Skeletal muscle satellite cell (primary cell): ENCODE measurements at regions not wholly inside any gene's neighbourhood (a gene's known extent, or its start where the extent isn't known, plus 50 kb on each side); places are given as distances from the start of the nearest gene placed in this dataset.
"Not testable (repeated sequence)": the region's sequence is repeated elsewhere in the genome, so short reads cannot be mapped to it uniquely, and the experiment has no call there.

ENCODE experiments used
- H3K27me3 ChIP-seq: 2 replicates; pipeline ENCODE4 v1.7.0; 2013; ENCODE audit warnings: low read length; ENCODE audit not compliant: control insufficient read depth, insufficient read depth
- H3K36me3 ChIP-seq: 2 replicates; pipeline ENCODE4 v1.7.0; 2013; ENCODE audit warnings: mild to moderate bottlenecking, control low read depth, low read length; ENCODE audit not compliant: insufficient read depth
- H3K4me1 ChIP-seq: 2 replicates; pipeline ENCODE4 v1.7.0; 2013; ENCODE audit warnings: low read length; ENCODE audit not compliant: control insufficient read depth, insufficient read depth
- H3K4me2 ChIP-seq: 2 replicates; pipeline ENCODE4 v1.7.0; 2013; ENCODE audit warnings: mild to moderate bottlenecking, low read length
- H3K4me3 ChIP-seq: 2 replicates; pipeline ENCODE4 v1.7.0; 2013; ENCODE audit warnings: low read length
- H3K9ac ChIP-seq: 2 replicates; pipeline ENCODE4 v1.7.0; 2013; ENCODE audit warnings: mild to moderate bottlenecking, low read depth, low read length, moderate library complexity
- H3K9me3 ChIP-seq: replicated peaks from 2 replicates; pipeline ENCODE4 v1.7.0; 2013; ENCODE audit warnings: mild to moderate bottlenecking, control low read depth, low read length

DNA sequence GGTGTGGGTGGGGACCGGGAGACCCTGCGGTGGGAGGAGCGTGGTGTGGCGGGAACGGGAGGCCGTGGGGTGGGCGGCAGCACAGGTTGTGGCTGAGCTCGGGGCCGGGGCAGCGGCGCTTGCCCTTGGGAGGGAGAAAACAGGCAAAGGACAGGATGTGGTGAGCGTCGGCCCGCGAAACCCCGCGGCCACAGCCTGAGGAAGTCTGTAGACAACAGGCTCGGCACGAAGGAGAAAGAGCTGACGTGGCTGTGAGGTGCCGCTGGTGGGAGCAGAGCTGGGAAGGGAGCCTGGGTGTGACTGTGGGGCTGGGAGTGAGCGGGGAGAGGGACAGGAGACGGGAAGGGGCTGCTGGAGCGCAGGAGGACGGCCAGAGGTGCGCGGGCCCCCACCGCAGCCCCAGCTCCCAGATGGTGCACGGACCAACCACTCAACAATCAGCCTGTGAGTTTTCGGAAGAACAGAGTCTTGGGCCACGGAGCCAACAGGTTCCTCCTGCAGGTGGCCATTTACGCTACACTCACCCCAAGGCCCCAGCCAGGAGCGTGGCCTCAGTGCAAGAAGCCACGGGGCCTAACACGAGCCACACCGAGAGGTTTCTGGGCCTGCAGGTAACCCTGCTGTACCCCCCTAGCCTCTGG is 202.8 kb downstream of the DLL1 start:
- Histone ChIP-seq H3K9ac (no peak overlapping the region), H3K36me3 (no peaks in the 10 kb centered on the region), H3K4me2 (no peak overlapping the region), H3K27me3 (no peaks in the 10 kb centered on the region), H3K4me1 (no peaks in the 10 kb centered on the region), H3K4me3 (no peak overlapping the region), H3K9me3 (peaks cover 9% of the 10 kb centered on the region)

DNA sequence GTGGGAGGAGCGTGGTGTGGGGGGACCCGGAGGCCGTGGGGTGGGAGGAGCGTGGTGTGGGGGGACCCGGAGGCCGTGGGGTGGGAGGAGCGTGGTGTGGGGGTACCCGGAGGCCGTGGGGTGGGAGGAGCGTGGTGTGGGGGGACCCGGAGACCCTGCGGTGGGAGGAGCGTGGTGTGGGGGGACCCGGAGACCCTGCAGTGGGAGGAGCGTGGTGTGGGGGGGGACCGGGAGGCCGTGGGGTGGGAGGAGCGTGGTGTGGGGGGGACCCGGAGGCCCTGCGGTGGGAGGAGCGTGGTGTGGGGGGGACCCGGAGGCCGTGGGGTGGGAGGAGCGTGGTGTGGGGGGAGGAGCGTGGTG is 203.5 kb downstream of the DLL1 start:
- not testable (repeated sequence) for H3K9ac ChIP-seq, H3K4me3 ChIP-seq, H3K36me3 ChIP-seq, H3K4me1 ChIP-seq, H3K4me2 ChIP-seq, H3K27me3 ChIP-seq, H3K9me3 ChIP-seq

DNA sequence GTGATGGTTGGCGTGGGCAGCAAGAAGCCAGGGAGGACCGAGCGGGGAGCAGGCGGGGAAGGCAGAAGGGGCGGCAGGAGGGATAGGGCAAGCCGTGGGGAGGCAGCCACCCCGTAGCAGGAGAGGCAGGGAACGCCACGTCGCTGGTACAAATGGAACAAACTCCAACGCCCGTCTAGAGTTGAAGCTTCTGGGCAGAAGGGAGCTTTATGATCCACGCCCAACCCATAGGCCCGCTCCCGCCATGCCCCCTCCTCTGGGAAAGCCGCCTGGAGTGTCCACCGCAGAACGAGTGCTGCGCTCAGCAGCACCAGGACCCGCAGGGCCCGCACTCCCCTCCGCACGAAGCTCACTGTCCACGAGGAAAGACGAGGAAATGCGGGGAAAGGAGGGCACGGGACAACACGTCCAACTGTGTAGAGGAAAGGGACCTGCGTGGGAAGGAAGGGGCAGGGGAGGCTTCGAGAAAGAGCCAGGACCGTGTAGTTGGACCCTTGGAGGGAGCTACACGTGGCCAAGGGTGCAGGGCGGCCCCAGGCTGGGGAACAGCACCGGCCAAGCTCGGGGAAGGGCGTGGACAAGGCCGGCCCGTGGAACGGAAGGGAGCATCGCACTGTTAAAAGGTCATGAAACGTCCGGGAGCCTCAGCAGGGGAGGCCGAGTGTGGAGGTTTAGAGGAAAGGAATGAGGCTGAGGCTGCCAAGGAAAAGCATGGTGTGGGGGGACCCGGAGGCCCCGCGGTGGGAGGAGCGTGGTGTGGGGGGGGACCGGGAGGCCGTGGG is 204.0 kb downstream of the DLL1 start:
- Histone ChIP-seq H3K4me1 (no peaks in the 10 kb centered on the region), H3K27me3 (no peaks in the 10 kb centered on the region), H3K9me3 (peaks cover 4% of the 10 kb centered on the region), H3K4me3 (no peak overlapping the region), H3K4me2 (no peak overlapping the region), H3K9ac (no peak overlapping the region), H3K36me3 (no peaks in the 10 kb centered on the region)

DNA sequence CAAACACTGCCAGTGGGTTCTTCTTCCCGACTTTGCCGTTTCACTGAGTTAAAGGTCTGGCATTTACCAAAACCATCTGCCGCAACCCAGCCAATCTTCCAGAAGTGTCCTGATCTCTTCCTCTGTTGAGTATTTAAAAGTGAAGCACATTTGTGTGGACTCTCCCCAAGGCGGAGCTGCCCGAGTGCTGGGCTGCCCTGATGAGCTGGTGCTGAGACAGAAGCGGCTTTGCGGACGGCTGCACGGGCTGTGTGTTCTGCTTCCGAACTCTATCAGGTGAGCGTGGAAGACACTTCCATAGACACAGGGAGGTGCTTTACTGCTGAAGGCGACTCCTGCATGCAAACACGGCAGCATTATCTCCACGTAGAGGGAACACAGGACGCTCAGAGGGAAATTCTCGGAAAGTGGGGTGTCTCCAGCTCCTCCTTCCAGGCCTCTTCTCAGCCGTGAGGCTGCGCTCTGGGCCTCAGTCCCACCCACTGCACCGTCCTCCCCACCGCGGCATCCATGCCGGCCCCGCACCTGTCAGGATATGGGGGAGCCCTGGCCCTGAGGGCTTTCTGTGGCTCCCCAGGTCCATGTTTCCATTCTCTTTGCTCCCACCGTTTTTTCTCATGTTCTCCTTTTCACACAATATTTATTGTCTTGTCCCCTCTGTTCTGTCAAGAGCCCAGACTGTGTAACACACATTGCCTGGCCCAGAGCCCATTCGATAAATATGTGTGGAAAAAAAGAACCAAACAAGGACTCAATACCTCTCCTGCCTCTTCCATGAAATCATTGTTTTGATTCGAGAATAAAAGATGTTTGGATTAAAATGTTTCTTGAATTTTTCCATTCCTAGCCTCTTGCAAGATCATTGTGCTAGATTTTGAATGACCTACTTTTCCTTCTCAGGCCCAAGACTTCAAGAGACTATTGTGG is 205.1 kb downstream of the DLL1 start:
- H3K9ac ChIP-seq: no peak overlapping the region
- no peaks in the 10 kb centered on the region for H3K4me1 ChIP-seq
- H3K4me2 ChIP-seq: no peak overlapping the region
- no peak overlapping the region for H3K4me3 ChIP-seq
- H3K9me3 ChIP-seq: peaks cover 4% of the 10 kb centered on the region
- H3K36me3 ChIP-seq: no peaks in the 10 kb centered on the region
- H3K27me3 ChIP-seq: no peaks in the 10 kb centered on the region

DNA sequence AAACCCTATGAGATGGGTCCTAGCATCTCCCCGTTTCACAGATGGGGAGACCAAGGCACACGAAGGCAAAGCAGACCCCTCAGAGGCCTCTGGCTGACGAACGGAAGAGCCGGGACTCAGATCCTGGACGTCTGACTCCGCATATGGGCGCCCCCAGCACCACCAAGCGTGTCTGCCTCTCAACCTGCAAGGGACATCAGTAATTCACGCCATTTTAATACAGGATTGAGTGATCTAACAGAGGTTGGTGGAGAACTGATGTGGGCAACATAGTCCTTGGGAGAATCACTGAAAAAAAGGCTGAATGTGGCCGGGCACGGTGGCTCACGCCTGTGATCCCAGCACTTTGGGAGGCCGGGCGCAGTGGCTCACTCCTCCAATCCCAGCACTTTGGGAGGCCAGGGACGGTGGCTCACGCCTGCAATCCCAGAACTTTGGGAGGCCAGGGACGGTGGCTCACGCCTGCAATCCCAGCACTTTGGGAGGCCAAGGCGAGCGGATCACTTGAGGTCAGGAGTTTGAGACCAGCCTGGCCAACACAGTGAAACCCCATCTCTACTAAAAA is 206.6 kb downstream of the DLL1 start:
- no peaks in the 10 kb centered on the region for H3K9me3 ChIP-seq
- H3K4me3 ChIP-seq: no peak overlapping the region
- no peaks in the 10 kb centered on the region for H3K27me3 ChIP-seq
- no peak overlapping the region for H3K4me2 ChIP-seq
- H3K4me1 ChIP-seq: no peaks in the 10 kb centered on the region
- H3K9ac ChIP-seq: no peak overlapping the region
- no peaks in the 10 kb centered on the region for H3K36me3 ChIP-seq

DNA sequence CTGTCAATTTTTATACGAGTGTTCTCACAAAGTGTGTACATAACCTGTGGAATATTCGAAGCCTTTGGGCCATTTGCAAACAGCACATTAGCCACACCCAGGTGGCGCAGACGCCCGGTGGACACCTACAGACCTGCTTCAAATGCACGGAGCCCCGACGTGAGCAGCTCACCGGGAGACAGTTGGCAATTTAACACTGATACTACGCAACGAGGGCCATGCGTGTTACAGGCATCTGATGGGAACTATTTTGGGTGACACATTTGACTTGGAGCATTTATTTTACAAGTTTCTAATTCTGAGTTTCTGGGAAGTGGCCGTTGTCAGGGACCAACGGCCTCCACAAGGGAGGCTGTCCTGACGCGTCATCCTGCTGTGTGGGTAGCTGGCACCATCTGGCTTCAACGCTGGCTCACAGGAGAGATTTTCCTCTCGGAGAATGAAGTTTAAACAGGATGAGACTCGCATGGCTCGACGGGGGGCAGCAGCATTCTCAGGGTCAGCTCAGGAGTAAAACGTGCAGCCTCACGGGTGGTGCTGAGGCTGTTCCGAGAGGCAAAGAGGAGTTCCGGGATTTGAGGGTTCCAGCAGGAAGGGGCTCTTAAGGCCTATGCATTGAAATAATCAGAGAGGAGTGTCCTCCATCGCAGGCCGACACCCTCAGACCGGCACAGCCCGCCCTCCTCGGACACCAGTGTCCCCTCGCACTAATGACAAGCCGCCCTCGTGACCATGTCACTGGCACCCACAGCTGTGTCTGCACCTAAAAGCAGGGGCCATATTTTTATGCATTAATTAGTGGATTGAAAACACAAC is 207.4 kb downstream of the DLL1 start:
- no peak overlapping the region for H3K4me3 ChIP-seq
- no peaks in the 10 kb centered on the region for H3K36me3 ChIP-seq
- no peaks in the 10 kb centered on the region for H3K27me3 ChIP-seq
- no peak overlapping the region for H3K9ac ChIP-seq
- no peak overlapping the region for H3K4me2 ChIP-seq
- no peaks in the 10 kb centered on the region for H3K9me3 ChIP-seq
- H3K4me1 ChIP-seq: no peaks in the 10 kb centered on the region

DNA sequence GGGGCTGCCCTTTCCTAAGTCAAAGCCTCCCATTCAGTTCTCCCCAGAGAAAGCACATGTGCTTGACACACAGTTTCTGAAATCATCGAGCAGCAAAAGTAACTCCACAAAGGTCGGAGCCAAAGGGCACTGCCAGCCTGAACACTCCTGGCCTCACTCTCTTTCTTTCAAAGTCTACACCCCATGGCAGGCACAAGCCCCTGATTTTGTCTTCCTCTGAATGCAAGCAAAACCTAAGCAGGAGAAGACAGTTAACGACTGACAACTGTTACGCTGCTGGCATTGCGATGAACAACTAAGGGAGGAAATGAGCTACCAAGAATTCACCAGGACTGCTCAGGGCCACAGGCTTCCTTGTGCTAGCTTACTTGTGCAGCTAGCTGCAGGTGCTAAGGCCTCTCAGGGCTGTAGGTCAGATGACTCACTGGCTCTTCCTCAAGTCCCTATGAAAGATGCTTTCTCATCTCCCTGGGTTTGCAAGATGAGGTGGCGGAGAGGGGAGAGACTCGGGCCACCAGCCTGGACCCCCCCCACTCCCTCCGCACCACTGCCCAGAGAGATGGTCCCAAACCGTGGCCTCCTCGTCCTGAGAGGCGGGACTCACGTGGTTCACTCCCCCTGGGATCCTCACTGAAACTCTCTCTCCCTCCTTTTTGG is 208.2 kb downstream of the DLL1 start:
- H3K9me3 ChIP-seq: no peaks in the 10 kb centered on the region
- no peaks in the 10 kb centered on the region for H3K4me1 ChIP-seq
- no peaks in the 10 kb centered on the region for H3K27me3 ChIP-seq
- H3K4me3 ChIP-seq: no peak overlapping the region
- H3K9ac ChIP-seq: no peak overlapping the region
- H3K4me2 ChIP-seq: no peak overlapping the region
- no peaks in the 10 kb centered on the region for H3K36me3 ChIP-seq

DNA sequence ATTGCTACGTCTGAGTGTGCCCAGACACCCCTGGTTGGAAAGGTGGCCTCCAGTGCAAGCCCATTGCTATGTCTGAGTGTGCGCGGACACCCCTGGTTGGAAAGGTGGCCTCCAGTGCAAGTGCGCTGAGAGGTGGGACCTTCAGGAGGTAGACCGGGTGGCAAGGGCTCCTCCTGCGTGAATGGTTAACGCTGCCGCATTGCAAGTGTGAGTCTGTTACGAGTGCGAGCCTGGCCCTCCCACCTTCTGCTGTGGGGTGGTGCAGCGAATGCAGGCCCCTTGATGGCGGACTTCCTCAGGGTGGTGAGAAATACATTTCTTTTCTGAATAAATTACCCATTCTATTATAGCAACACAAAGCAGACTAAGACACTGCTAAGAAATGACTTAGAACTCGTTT is 208.8 kb downstream of the DLL1 start:
- no peaks in the 10 kb centered on the region for H3K27me3 ChIP-seq
- no peaks in the 10 kb centered on the region for H3K9me3 ChIP-seq
- H3K4me1 ChIP-seq: no peaks in the 10 kb centered on the region
- H3K9ac ChIP-seq: no peak overlapping the region
- no peak overlapping the region for H3K4me3 ChIP-seq
- H3K4me2 ChIP-seq: no peak overlapping the region
- no peaks in the 10 kb centered on the region for H3K36me3 ChIP-seq

DNA sequence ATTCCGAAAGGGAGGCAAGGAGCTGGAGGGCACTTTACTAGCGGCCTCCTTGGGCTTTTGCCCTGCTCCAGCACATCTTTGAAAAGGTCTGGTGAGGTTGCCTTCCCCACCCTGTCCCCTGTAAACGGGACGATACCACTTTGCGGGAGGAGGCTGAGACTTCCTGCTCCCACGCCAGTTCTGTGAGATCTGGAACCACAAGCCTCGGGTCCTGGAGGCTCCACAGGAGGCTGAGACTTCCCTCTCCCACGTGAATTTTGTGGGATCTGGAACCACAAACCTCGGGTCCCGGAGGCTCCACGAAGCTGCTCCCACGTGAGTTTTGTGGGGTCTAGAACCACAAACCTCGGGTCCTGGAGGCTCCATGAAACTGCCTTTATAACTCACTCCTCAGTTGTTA is 209.3 kb downstream of the DLL1 start:
- Histone ChIP-seq H3K9me3 (no peaks in the 10 kb centered on the region), H3K4me2 (no peak overlapping the region), H3K9ac (no peak overlapping the region), H3K4me3 (no peak overlapping the region), H3K36me3 (no peaks in the 10 kb centered on the region), H3K4me1 (no peaks in the 10 kb centered on the region), H3K27me3 (no peaks in the 10 kb centered on the region)

DNA sequence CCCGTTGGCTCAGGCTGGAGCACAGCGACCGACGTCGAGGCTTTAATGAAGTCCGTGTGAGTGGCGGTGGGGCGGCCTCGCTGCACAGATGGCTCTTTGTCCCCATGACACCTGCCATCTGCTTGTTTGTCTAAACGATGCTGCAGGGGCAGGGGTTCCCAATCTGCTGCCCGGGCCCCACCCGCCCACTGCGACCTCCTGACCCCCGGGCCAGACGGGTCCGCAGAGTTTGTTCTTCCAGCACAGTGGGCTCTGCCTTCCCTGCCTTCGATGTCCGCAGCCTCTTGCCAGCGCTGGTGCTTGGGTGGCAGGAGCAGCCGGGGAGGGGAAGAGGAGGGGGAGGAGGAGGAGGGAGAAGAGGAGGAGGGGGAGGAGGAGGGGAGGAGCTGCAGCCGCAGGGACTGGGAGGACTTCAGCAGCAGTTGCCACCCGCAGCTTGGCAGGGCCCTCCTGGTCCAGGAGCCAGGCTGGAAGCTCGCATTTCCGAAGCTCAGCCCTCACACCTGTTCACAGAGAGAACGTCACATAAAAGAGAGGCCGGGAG is 210.0 kb downstream of the DLL1 start:
- H3K4me2 ChIP-seq: no peak overlapping the region
- H3K9me3 ChIP-seq: no peaks in the 10 kb centered on the region

More for the DNA sequence above, 210.0 kb downstream of the DLL1 start:
- Histone ChIP-seq H3K4me3 (no peak overlapping the region), H3K4me1 (no peaks in the 10 kb centered on the region), H3K27me3 (no peaks in the 10 kb centered on the region), H3K9ac (no peak overlapping the region), H3K36me3 (no peaks in the 10 kb centered on the region)
